DOHH2 (cell line): ENCODE measurements at regions not wholly inside any gene's neighbourhood (a gene's known extent, or its start where the extent isn't known, plus 50 kb on each side); places are given as distances from the start of the nearest gene placed in this dataset.

Source experiments
- H3F3A ChIP-seq: fragments of 200-600 bp; sonication (generic), shearing (Covaris generic); 2 replicates; pipeline ENCODE4 v1.6.0; 2016; ENCODE audit warnings: antibody characterized with exemption, mild to moderate bottlenecking; ENCODE audit not compliant: control insufficient read depth, insufficient read depth
- H3K27ac ChIP-seq: fragments of 200-600 bp; sonication (generic); 2 replicates; pipeline ENCODE4 v1.5.1; 2014; ENCODE audit warnings: low read depth, mild to moderate bottlenecking, low read length, moderate library complexity
- H3K27me3 ChIP-seq: fragments of 200-600 bp; sonication (generic); 2 replicates; pipeline ENCODE4 v1.6.1; 2014; ENCODE audit warnings: mild to moderate bottlenecking, low read length, mixed read lengths; ENCODE audit not compliant: control insufficient read depth
- H3K36me3 ChIP-seq: fragments of 200-600 bp; sonication (generic); 2 replicates; pipeline ENCODE4 v1.6.1; 2014; ENCODE audit warnings: mild to moderate bottlenecking, low read length, moderate library complexity, mixed read lengths; ENCODE audit not compliant: control insufficient read depth
- H3K4me1 ChIP-seq: fragments of 200-600 bp; sonication (generic); 2 replicates; pipeline ENCODE4 v1.6.1; 2014; ENCODE audit warnings: mild to moderate bottlenecking, low read length, mixed read lengths; ENCODE audit not compliant: control insufficient read depth
- H3K4me2 ChIP-seq: fragments of 200-600 bp; sonication (generic); 2 replicates; pipeline ENCODE4 v1.6.0; 2014; ENCODE audit warnings: mild to moderate bottlenecking, low read length, moderate library complexity
- H3K4me3 ChIP-seq: fragments of 200-600 bp; sonication (generic); 2 replicates; pipeline ENCODE4 v1.5.1; 2014; ENCODE audit warnings: mild to moderate bottlenecking, low read length, mixed read lengths
- H3K79me2 ChIP-seq: fragments of 200-600 bp; sonication (generic); 2 replicates; pipeline ENCODE4 v1.6.1; 2014; ENCODE audit warnings: mild to moderate bottlenecking, low read length, mixed read lengths; ENCODE audit not compliant: control insufficient read depth
- H3K9me2 ChIP-seq: fragments of 200-600 bp; sonication (generic); replicated peaks from 2 replicates; pipeline ENCODE4 v1.6.1; 2014; ENCODE audit warnings: mild to moderate bottlenecking, low read length, mixed read lengths; ENCODE audit not compliant: control insufficient read depth
- H3K9me3 ChIP-seq: fragments of 200-600 bp; sonication (generic); 2 replicates; pipeline ENCODE4 v1.6.1; 2014; ENCODE audit warnings: antibody characterized with exemption, low read length, mixed read lengths; ENCODE audit not compliant: control insufficient read depth, insufficient read depth
- H4K20me1 ChIP-seq: fragments of 200-600 bp; sonication (generic); 2 replicates; pipeline ENCODE4 v1.6.0; 2014; ENCODE audit warnings: low read depth, mild to moderate bottlenecking, antibody characterized with exemption, low read length, moderate library complexity; ENCODE audit not compliant: control insufficient read depth, insufficient read depth
- CTCF ChIP-seq: fragments of 200-600 bp; sonication (generic); IDR thresholded peaks from one replicate; pipeline ENCODE4 v1.5.1; 2014; ENCODE audit warnings: antibody characterized with exemption, mild to moderate bottlenecking, low read depth, low read length; ENCODE audit not compliant: poor library complexity, severe bottlenecking
- EZH2phosphoT487 ChIP-seq: fragments of 200-600 bp; sonication (generic); IDR thresholded peaks from 2 replicates; pipeline ENCODE4 v1.6.1; 2017; ENCODE audit warnings: borderline replicate concordance, mild to moderate bottlenecking, antibody characterized with exemption, low read length, moderate library complexity, mixed read lengths

- H3K4me2 ChIP-seq = no peak overlapping the region
These were observed 140.1 kb downstream of the CYLD start for GRCh38 chr16:50881956-50882355.

GRCh38 chr16:50881331-50881830, 139.5 kb downstream of the CYLD start:
- Histone ChIP-seq H3K9me3 (no peaks in the 10 kb centered on the region), H3K4me3 (no peak overlapping the region), H3K27me3 (no peaks in the 10 kb centered on the region)

More at GRCh38 chr16:50881956-50882355, 140.1 kb downstream of the CYLD start:
- Histone ChIP-seq H3K9me3 (no peaks in the 10 kb centered on the region), H3K9me2 (no peaks in the 10 kb centered on the region), H3K4me1 (no peaks in the 10 kb centered on the region), H3K36me3 (no peaks in the 10 kb centered on the region), H3F3A (no peaks in the 10 kb centered on the region), H3K27ac (no peak overlapping the region), H3K79me2 (no peaks in the 10 kb centered on the region), H4K20me1 (no peaks in the 10 kb centered on the region), H3K27me3 (no peaks in the 10 kb centered on the region), H3K4me3 (no peak overlapping the region)
- TF ChIP-seq EZH2phosphoT487 (no peak), CTCF (no peak)

GRCh38 chr16:50880926-50881325, 139.0 kb downstream of the CYLD start:
- H3K27ac ChIP-seq = no peak overlapping the region
- no peaks in the 10 kb centered on the region for H3K36me3 ChIP-seq

More at GRCh38 chr16:50881331-50881830, 139.5 kb downstream of the CYLD start:
- no peaks in the 10 kb centered on the region for H4K20me1 ChIP-seq
- no peak for TF ChIP-seq CTCF
- no peak for TF ChIP-seq EZH2phosphoT487
- H3F3A ChIP-seq = no peaks in the 10 kb centered on the region
- H3K79me2 ChIP-seq = no peaks in the 10 kb centered on the region
- no peaks in the 10 kb centered on the region for H3K9me2 ChIP-seq
- no peaks in the 10 kb centered on the region for H3K36me3 ChIP-seq
- no peaks in the 10 kb centered on the region for H3K4me1 ChIP-seq
- no peak overlapping the region for H3K4me2 ChIP-seq
- no peak overlapping the region for H3K27ac ChIP-seq

More at GRCh38 chr16:50880926-50881325, 139.0 kb downstream of the CYLD start:
- H4K20me1 ChIP-seq = no peaks in the 10 kb centered on the region
- no peaks in the 10 kb centered on the region for H3K9me3 ChIP-seq
- H3K27me3 ChIP-seq = no peaks in the 10 kb centered on the region
- no peaks in the 10 kb centered on the region for H3K9me2 ChIP-seq
- H3K79me2 ChIP-seq = no peaks in the 10 kb centered on the region
- H3K4me3 ChIP-seq = no peak overlapping the region
- no peak for TF ChIP-seq CTCF
- no peak for TF ChIP-seq EZH2phosphoT487
- no peaks in the 10 kb centered on the region for H3K4me1 ChIP-seq
- H3F3A ChIP-seq = no peaks in the 10 kb centered on the region
- no peak overlapping the region for H3K4me2 ChIP-seq
